CD14-positive monocyte (primary cell): ENCODE measurements at regions not wholly inside any gene's neighbourhood (a gene's known extent, or its start where the extent isn't known, plus 50 kb on each side); places are given as distances from the start of the nearest gene placed in this dataset.

Source experiments
- DNase-seq, 3 donors: peaks; one replicate each; pipeline ENCODE4 v3.0.0-alpha.2; 2011 to 2022
- H2AFZ ChIP-seq: 2 replicates; pipeline ENCODE4 v1.6.0; 2012; ENCODE audit warnings: mild to moderate bottlenecking, low read depth, low read length, inconsistent platforms; ENCODE audit not compliant: insufficient read depth, poor library complexity, severe bottlenecking
- H3K27ac ChIP-seq, 2 donors: 1 replicate in 1 of 2; 2 replicates in 1 of 2; pipeline ENCODE4 v1.5.1; 2012 to 2013; ENCODE audit warnings: low read length in 2 of 2, control low read depth in 1 of 2, inconsistent platforms in 1 of 2, low read depth in 1 of 2, mild to moderate bottlenecking in 1 of 2
- H3K27me3 ChIP-seq, 2 donors: one replicate each; pipeline versions ENCODE4 v1.6.0 to v1.6.1; 2011 to 2013; ENCODE audit warnings: low read length in 2 of 2; ENCODE audit not compliant: control insufficient read depth in 2 of 2, insufficient read depth in 2 of 2
- H3K36me3 ChIP-seq, 2 donors: replicated peaks in 1 of 2; 1 replicate in 1 of 2; 2 replicates in 1 of 2; pipeline versions ENCODE4 v1.5.1 to v1.6.1; 2012 to 2013; ENCODE audit warnings: low read length in 2 of 2, control low read depth in 1 of 2, inconsistent platforms in 1 of 2, mild to moderate bottlenecking in 1 of 2; ENCODE audit not compliant: insufficient read depth in 2 of 2, control insufficient read depth in 1 of 2
- H3K4me1 ChIP-seq, 2 donors: 1 replicate in 1 of 2; 2 replicates in 1 of 2; pipeline versions ENCODE4 v1.5.1 to v1.6.1; 2012 to 2013; ENCODE audit warnings: low read length in 2 of 2, control low read depth in 1 of 2, inconsistent platforms in 1 of 2, mild to moderate bottlenecking in 1 of 2, moderate library complexity in 1 of 2; ENCODE audit not compliant: insufficient read depth in 2 of 2, control insufficient read depth in 1 of 2
- H3K4me2 ChIP-seq: replicated peaks from 2 replicates; pipeline ENCODE3; 2012; ENCODE audit warnings: low read length, moderate library complexity, mild to moderate bottlenecking; ENCODE audit not compliant: poor library complexity, severe bottlenecking; ENCODE audit errors: extremely low read depth
- H3K4me3 ChIP-seq, 3 experiments: fragments of 200-600 bp in 1 of 3; sonication (generic) in 1 of 3; replicated peaks in 1 of 3; 1 replicate in 2 of 3; 2 replicates in 1 of 3; pipeline ENCODE4 v1.5.1; 2011 to 2013; ENCODE audit warnings: low read length in 3 of 3, mild to moderate bottlenecking in 3 of 3, control low read depth in 2 of 3, low read depth in 2 of 3, inconsistent platforms in 1 of 3, moderate library complexity in 1 of 3
- H3K79me2 ChIP-seq: 2 replicates; pipeline ENCODE4 v1.6.0; 2012; ENCODE audit warnings: mild to moderate bottlenecking, control low read depth, inconsistent platforms, low read length, moderate library complexity; ENCODE audit not compliant: insufficient read depth
- H3K9ac ChIP-seq: 2 replicates; pipeline ENCODE4 v1.6.0; 2017; ENCODE audit warnings: low read length, mild to moderate bottlenecking; ENCODE audit not compliant: insufficient read depth, poor library complexity, severe bottlenecking
- H3K9me3 ChIP-seq, 2 donors: replicated peaks in 1 of 2; 1 replicate in 1 of 2; 2 replicates in 1 of 2; pipeline versions ENCODE4 v1.5.1 to v1.6.1; 2012 to 2013; ENCODE audit warnings: low read length in 2 of 2, control low read depth in 1 of 2; ENCODE audit not compliant: control insufficient read depth in 1 of 2, insufficient read depth in 1 of 2
- H4K20me1 ChIP-seq: 2 replicates; pipeline ENCODE4 v1.6.0; 2012; ENCODE audit warnings: mild to moderate bottlenecking, low read length, control low read depth, moderate library complexity; ENCODE audit not compliant: insufficient read depth
- H3K27ac Mint-ChIP-seq, 7 donors: one replicate each; pipeline ENCODE4 v1.8.0; 2020; ENCODE audit warnings: mild to moderate bottlenecking in 7 of 7, mixed read lengths in 7 of 7, moderate library complexity in 6 of 7, inconsistent platforms in 2 of 7
- H3K27me3 Mint-ChIP-seq, 3 donors: one replicate each; pipeline ENCODE4 v1.8.0; 2021 to 2022; ENCODE audit warnings: low read depth in 3 of 3, mild to moderate bottlenecking in 3 of 3, mixed read lengths in 3 of 3, moderate library complexity in 3 of 3, inconsistent platforms in 1 of 3
- H3K36me3 Mint-ChIP-seq, 2 donors: one replicate each; pipeline ENCODE4 v1.8.0; 2020; ENCODE audit warnings: mixed read lengths in 2 of 2, inconsistent platforms in 1 of 2, mild to moderate bottlenecking in 1 of 2
- H3K4me1 Mint-ChIP-seq: one replicate; pipeline ENCODE4 v1.8.0; 2020; ENCODE audit warnings: mild to moderate bottlenecking, mixed read lengths
- H3K4me3 Mint-ChIP-seq, 2 donors: one replicate each; pipeline ENCODE4 v1.8.0; 2020; ENCODE audit warnings: mild to moderate bottlenecking in 2 of 2, mixed read lengths in 2 of 2, moderate library complexity in 1 of 2
- H3K9me3 Mint-ChIP-seq, 7 donors: one replicate each; pipeline ENCODE4 v1.8.0; 2020 to 2022; ENCODE audit warnings: mixed read lengths in 7 of 7, mild to moderate bottlenecking in 6 of 7, moderate library complexity in 6 of 7, inconsistent platforms in 2 of 7
- CTCF ChIP-seq: fragments of 200-600 bp; IDR thresholded peaks from one replicate; pipeline ENCODE4 v1.8.0; 2022; ENCODE audit warnings: antibody characterized with exemption, mild to moderate bottlenecking
- WGBS: methylation state at CpG from one replicate; pipeline ENCODE4 v1.1.5; 2013; ENCODE audit warnings: missing lambda C conversion rate; ENCODE audit not compliant: insufficient coverage; 5-methylcytosine and 5-hydroxymethylcytosine counted together
- intact Hi-C, 2 donors: fragments of 100-400 bp; cut with micrococcal nuclease; formaldehyde crosslinking; loops; one replicate each; pipeline versions ENCODE4 v1.15.0 to v1.15.1; 2023

- H3K36me3 ChIP-seq: no peaks in the 10 kb centered on the region
- no peak overlapping the region for H3K9ac ChIP-seq
- no peaks in the 10 kb centered on the region for H3K79me2 ChIP-seq
- no peak overlapping the region for H2AFZ ChIP-seq
- H3K4me1 ChIP-seq: no peaks in the 10 kb centered on the region
- Mint-ChIP-seq H3K27ac (no peak overlapping the region), H3K27me3 (no peaks in the 10 kb centered on the region), H3K4me1 (no peaks in the 10 kb centered on the region), H3K36me3 (no peaks in the 10 kb centered on the region), H3K4me3 (no peak overlapping the region), H3K9me3 (peaks cover 0 to 5% (median 2%) of the 10 kb centered on the region in 7 donors)
- DNase-seq: no peak
- H3K9me3 ChIP-seq: no peaks in the 10 kb centered on the region
- no peak overlapping the region for H3K4me2 ChIP-seq
- no peaks in the 10 kb centered on the region for H4K20me1 ChIP-seq
- no peak overlapping the region for H3K4me3 ChIP-seq
- no peaks in the 10 kb centered on the region for H3K27me3 ChIP-seq
- TF ChIP-seq CTCF: no peak
- intact Hi-C loops: no loop called here
- no peak overlapping the region for H3K27ac ChIP-seq
- WGBS: no CpG with 5 or more reads among the region's 2 CpGs
Measured at GRCh38 chr7:124089621-124090020, 56.8 kb upstream of the TMEM229A start.

GRCh38 chr7:124088590-124088989, 55.7 kb upstream of the TMEM229A start:
- Histone ChIP-seq H3K27ac (no peak overlapping the region), H3K4me1 (no peaks in the 10 kb centered on the region), H3K9ac (no peak overlapping the region), H3K79me2 (no peaks in the 10 kb centered on the region), H2AFZ (no peak overlapping the region), H3K9me3 (no peaks in the 10 kb centered on the region), H3K36me3 (no peaks in the 10 kb centered on the region), H3K4me2 (no peak overlapping the region), H4K20me1 (no peaks in the 10 kb centered on the region), H3K27me3 (no peaks in the 10 kb centered on the region), H3K4me3 (no peak overlapping the region)
- peaks cover 0 to 2% (median 2%) of the 10 kb centered on the region in 7 donors for H3K9me3 Mint-ChIP-seq
- no peaks in the 10 kb centered on the region for H3K36me3 Mint-ChIP-seq
- H3K27me3 Mint-ChIP-seq: no peaks in the 10 kb centered on the region
- no peak overlapping the region for H3K27ac Mint-ChIP-seq
- WGBS: no CpG with 5 or more reads among the region's 1 CpG
- intact Hi-C loops: no loop called here
- H3K4me3 Mint-ChIP-seq: no peak overlapping the region
- no peak for TF ChIP-seq CTCF
- no peak for DNase-seq
- H3K4me1 Mint-ChIP-seq: no peaks in the 10 kb centered on the region
